ENCODE measurements at regions not wholly inside any gene's neighbourhood (a gene's known extent, or its start where the extent isn't known, plus 50 kb on each side); places are given as distances from the start of the nearest gene placed in this dataset.

- ATAC-seq, result no peak
Measured at GRCh38 chr4:81971061-81971460, 402.7 kb downstream of the HNRNPD start.

DNA sequence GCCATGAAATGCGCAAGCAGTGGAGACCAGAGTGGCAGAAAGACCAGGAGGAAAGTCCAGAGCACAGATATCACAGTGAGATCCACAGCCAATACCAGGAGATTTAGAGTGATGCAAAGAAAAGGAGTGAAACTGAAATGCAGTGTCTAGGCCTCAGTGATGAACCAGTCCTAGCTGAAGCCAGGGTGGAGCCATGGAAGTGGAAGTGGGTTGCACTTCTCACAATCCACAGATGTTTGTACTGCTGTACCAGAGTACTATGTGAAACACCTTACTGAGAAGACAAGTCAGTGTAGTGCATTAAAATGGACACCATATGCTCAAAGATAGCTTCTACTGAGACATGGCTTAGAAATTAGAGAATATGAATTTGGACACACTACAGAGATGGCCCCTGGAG, 403.3 kb downstream of the HNRNPD start:
- ATAC-seq (no peak), DNase-seq (no peak)
- intact Hi-C loops (cut with DNase I), result no loop called here
- no peaks in the 10 kb centered on the region for H3K27me3 ChIP-seq (ENCODE audit: control insufficient read depth, insufficient read depth)
- H3K9me3 ChIP-seq (ENCODE audit: control insufficient read depth, low read length), result no peaks in the 10 kb centered on the region
- WGBS, result 98% methylated on average over 1 of the region's 1 CpG
- H3K4me3 ChIP-seq (ENCODE audit: low read length), result no peak overlapping the region
- H3K4me1 ChIP-seq (ENCODE audit: control insufficient read depth, insufficient read depth, low read length), result no peaks in the 10 kb centered on the region
- no peak overlapping the region for H3K27ac ChIP-seq (ENCODE audit: low read length)

More at GRCh38 chr4:81971061-81971460, 402.7 kb downstream of the HNRNPD start:
- DNase-seq, result no peak
- no peaks in the 10 kb centered on the region for H3K4me1 ChIP-seq (ENCODE audit: control insufficient read depth, insufficient read depth, low read length)
- no peak overlapping the region for H3K27ac ChIP-seq (ENCODE audit: low read length)
- intact Hi-C loops (cut with DNase I), result no loop called here
- H3K9me3 ChIP-seq (ENCODE audit: control insufficient read depth, low read length), result no peaks in the 10 kb centered on the region
- WGBS, result 74% methylated on average over 1 of the region's 1 CpG
- no peak overlapping the region for H3K4me3 ChIP-seq (ENCODE audit: low read length)
- no peaks in the 10 kb centered on the region for H3K27me3 ChIP-seq (ENCODE audit: control insufficient read depth, insufficient read depth)

GRCh38 chr4:81966676-81967075, 407.1 kb downstream of the HNRNPD start:
- 51% methylated on average over 2 of the region's 2 CpGs for WGBS
- intact Hi-C loops (cut with DNase I), result no loop called here
- ATAC-seq, result no peak
- DNase-seq, result no peak
- Histone ChIP-seq H3K4me3 (ENCODE audit: low read length) (no peak overlapping the region), H3K9me3 (ENCODE audit: control insufficient read depth, low read length) (no peaks in the 10 kb centered on the region), H3K27me3 (ENCODE audit: control insufficient read depth, insufficient read depth) (no peaks in the 10 kb centered on the region), H3K27ac (ENCODE audit: low read length) (no peak overlapping the region), H3K4me1 (ENCODE audit: control insufficient read depth, insufficient read depth, low read length) (no peaks in the 10 kb centered on the region)

DNA sequence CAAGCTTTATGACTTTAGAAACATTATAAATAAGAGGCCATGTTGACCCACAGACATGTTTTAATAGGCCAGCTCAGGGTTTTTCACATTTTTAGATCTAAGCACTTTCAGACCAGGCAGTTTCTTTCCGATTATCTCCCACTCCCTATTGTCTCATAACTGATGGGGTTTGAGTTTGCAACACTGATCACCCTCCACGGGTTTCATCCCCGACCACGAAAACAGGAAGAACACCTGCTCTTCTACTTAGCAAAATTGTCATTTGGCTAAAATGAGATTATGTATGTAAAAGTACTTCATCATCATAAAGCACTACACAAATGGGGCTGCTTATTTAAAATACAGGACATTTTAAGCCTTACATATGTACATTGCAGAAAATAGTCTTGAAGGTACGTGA, 407.9 kb downstream of the HNRNPD start:
- intact Hi-C loops (cut with DNase I), result no loop called here
- no peak overlapping the region for H3K27ac ChIP-seq (ENCODE audit: low read length)
- no peak overlapping the region for H3K4me3 ChIP-seq (ENCODE audit: low read length)
- DNase-seq (no peak), ATAC-seq (no peak)
- no peaks in the 10 kb centered on the region for H3K9me3 ChIP-seq (ENCODE audit: control insufficient read depth, low read length)
- no peaks in the 10 kb centered on the region for H3K4me1 ChIP-seq (ENCODE audit: control insufficient read depth, insufficient read depth, low read length)
- WGBS, result 69% methylated on average over 5 of the region's 5 CpGs
- no peaks in the 10 kb centered on the region for H3K27me3 ChIP-seq (ENCODE audit: control insufficient read depth, insufficient read depth)

DNA sequence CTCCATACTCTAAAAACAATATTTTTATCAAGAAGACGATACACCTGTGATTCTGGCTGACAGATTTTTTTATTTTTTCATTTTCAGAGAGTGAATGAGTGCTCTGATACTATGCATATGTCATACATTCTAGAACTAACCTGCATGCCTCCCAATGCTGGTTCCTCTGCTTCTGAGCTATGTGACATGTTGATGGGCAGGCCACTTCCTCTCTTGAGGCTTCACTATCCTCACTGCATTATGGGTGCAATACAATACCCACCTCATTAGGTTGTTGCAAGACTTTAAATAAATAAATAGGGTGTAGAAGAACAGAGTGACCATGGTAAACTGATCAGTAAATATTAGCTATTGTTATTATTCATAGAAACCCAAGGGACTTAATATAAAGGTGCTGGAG, 408.3 kb downstream of the HNRNPD start:
- no peaks in the 10 kb centered on the region for H3K27me3 ChIP-seq (ENCODE audit: control insufficient read depth, insufficient read depth)
- WGBS, result 83% methylated on average over 1 of the region's 1 CpG
- no peaks in the 10 kb centered on the region for H3K4me1 ChIP-seq (ENCODE audit: control insufficient read depth, insufficient read depth, low read length)
- DNase-seq (no peak), ATAC-seq (no peak)
- intact Hi-C loops (cut with DNase I), result no loop called here
- no peaks in the 10 kb centered on the region for H3K9me3 ChIP-seq (ENCODE audit: control insufficient read depth, low read length)
- no peak overlapping the region for H3K27ac ChIP-seq (ENCODE audit: low read length)
- no peak overlapping the region for H3K4me3 ChIP-seq (ENCODE audit: low read length)

DNA sequence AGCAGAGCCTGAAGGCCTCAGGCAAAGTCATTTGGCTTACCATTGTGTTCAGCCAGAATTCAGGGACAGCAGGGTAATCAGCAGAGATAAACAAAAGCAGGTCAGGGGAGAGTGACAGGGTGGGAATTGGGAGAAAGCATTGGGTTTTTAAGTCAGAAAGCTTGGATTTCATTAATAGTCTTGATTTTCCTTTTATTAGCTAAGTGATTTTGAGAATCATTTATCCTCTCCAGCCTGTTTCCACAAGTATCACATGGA, 410.1 kb downstream of the HNRNPD start:
- H3K4me3 ChIP-seq (ENCODE audit: low read length), result no peak overlapping the region

DNA sequence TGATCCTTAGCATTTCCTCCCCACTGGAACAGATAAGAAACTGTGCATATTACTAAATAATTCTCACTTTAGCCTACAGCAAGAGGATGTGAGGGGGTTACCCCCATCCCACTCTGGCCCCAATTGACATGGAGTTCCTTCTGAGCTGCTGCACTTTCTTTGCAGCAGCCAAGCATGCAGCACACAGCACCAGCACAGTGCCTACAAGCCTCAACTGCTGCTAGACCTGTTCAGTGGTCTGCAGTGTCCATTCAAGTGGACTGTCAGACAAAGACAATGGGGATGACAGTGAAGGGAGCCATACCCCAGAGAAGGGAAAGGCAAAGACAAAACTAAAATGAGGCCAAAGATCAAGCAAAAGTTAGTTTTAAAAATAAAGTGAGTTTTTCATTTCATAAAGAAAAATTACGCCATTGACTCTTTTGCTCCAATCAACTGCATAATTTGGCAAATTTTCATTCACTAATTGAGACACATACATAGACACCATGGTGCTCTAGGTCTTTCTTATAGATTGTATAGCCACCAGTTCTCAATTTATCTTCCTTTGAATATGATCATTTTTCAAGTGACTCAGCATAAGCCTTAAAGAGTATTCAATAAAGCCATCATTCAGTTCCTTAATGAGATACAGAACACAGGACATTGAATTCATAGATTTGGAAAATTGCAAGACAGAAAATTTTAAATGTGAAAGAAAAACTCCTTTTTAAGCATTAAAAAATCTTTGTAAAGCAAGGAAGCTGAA, 410.6 kb downstream of the HNRNPD start:
- Histone ChIP-seq H3K4me1 (ENCODE audit: control insufficient read depth, insufficient read depth, low read length) (no peaks in the 10 kb centered on the region), H3K27me3 (ENCODE audit: control insufficient read depth, insufficient read depth) (no peaks in the 10 kb centered on the region), H3K4me3 (ENCODE audit: low read length) (no peak overlapping the region), H3K27ac (ENCODE audit: low read length) (no peak overlapping the region), H3K9me3 (ENCODE audit: control insufficient read depth, low read length) (no peaks in the 10 kb centered on the region)
- intact Hi-C loops (cut with DNase I), result no loop called here
- no peak for ATAC-seq
- WGBS, result 98% methylated on average over 1 of the region's 1 CpG
- no peak for DNase-seq

More for the DNA sequence above, 410.1 kb downstream of the HNRNPD start:
- Histone ChIP-seq H3K9me3 (ENCODE audit: control insufficient read depth, low read length) (no peaks in the 10 kb centered on the region), H3K27ac (ENCODE audit: low read length) (no peak overlapping the region), H3K27me3 (ENCODE audit: control insufficient read depth, insufficient read depth) (no peaks in the 10 kb centered on the region), H3K4me1 (ENCODE audit: control insufficient read depth, insufficient read depth, low read length) (no peaks in the 10 kb centered on the region)
- ATAC-seq (no peak), DNase-seq (no peak)
- intact Hi-C loops (cut with DNase I), result no loop called here

DNA sequence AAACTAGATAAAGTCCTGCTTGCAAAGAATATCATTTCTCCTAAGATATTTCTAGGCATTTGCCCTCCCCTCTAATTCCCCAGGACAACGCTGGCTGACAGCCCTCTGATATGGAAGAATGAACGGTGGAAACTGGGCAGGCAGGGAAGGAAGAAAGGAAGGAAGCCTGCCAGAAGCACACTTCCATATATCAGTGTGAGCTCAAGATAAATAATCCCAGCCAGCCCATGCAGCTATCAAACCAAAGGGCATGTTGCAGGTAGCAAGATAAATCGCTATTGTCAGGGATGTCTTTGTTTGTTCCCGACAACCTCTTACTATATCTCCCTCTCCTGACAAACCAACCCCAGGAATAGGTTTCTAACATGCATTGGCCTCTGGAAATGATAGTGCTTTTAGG, 412.8 kb downstream of the HNRNPD start:
- ATAC-seq, result peak in 1 of 2 donors; percentile 51
- whole genome bisulfite sequencing, result 18% methylated on average over 4 of the region's 4 CpGs
- DNase-seq, result no peak
- Histone ChIP-seq H3K9me3 (ENCODE audit: control insufficient read depth, low read length) (no peaks in the 10 kb centered on the region), H3K4me1 (ENCODE audit: control insufficient read depth, insufficient read depth, low read length) (no peaks in the 10 kb centered on the region), H3K27me3 (ENCODE audit: control insufficient read depth, insufficient read depth) (no peaks in the 10 kb centered on the region), H3K27ac (ENCODE audit: low read length) (no peak overlapping the region), H3K4me3 (ENCODE audit: low read length) (no peak overlapping the region)
- intact Hi-C loops (cut with DNase I), result no loop called here

DNA sequence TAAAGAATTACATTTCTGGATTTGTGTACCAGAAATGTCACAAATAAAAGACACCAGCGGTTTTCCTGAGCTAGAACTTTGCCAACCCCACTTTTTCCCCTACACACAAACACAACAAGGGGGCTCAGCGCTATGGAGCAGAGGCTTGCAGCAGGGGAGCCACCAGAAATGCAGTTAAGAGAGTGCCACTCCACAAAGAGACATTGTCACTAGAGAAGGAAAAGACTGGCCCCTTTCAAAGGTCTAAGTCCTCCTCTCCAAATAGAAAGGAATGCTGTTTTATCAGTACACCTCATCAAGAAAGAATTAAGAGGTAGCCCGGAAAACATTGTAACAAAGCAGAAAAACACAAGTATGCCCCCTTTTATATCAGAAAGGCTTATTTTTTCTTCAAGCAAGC, 419.5 kb downstream of the HNRNPD start:
- H3K27ac ChIP-seq (ENCODE audit: low read length), result no peak overlapping the region
- intact Hi-C loops (cut with DNase I), result no loop called here
- H3K27me3 ChIP-seq (ENCODE audit: control insufficient read depth, insufficient read depth), result no peaks in the 10 kb centered on the region
- no peaks in the 10 kb centered on the region for H3K9me3 ChIP-seq (ENCODE audit: control insufficient read depth, low read length)
- DNase-seq (no peak), ATAC-seq (no peak)
- H3K4me3 ChIP-seq (ENCODE audit: low read length), result no peak overlapping the region
- 48% methylated on average over 3 of the region's 3 CpGs for WGBS
- H3K4me1 ChIP-seq (ENCODE audit: control insufficient read depth, insufficient read depth, low read length), result no peaks in the 10 kb centered on the region

GRCh38 chr4:81951891-81952455, 421.8 kb downstream of the HNRNPD start:
- Histone ChIP-seq H3K4me3 (ENCODE audit: low read length) (no peak overlapping the region), H3K9me3 (ENCODE audit: control insufficient read depth, low read length) (no peaks in the 10 kb centered on the region), H3K27me3 (ENCODE audit: control insufficient read depth, insufficient read depth) (no peaks in the 10 kb centered on the region), H3K4me1 (ENCODE audit: control insufficient read depth, insufficient read depth, low read length) (no peaks in the 10 kb centered on the region), H3K27ac (ENCODE audit: low read length) (no peak overlapping the region)
- 91% methylated on average over 3 of the region's 3 CpGs for WGBS
- DNase-seq, result no peak
- ATAC-seq, result no peak
- intact Hi-C loops (cut with DNase I), result no loop called here

DNA sequence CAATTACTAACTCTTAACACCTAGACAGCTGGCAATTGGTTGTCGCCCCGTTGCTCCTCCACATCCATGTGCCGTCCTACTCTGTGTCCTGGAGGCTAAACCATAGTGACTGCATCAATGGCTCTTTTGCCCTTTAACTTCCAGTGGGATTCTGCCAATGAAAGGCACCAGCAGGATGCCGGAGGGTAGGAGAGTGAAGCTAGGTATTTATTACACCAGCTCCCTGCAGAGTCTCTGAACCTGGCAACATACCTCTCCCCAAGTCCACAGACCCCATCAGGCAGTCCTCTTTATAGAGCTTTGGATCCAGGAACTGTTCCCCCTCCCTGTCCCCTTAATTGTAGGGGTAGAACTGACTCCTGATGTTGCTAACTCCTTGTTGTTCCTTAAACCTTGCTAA, 426.8 kb downstream of the HNRNPD start:
- Histone ChIP-seq H3K27ac (ENCODE audit: low read length) (no peak overlapping the region), H3K27me3 (ENCODE audit: control insufficient read depth, insufficient read depth) (no peaks in the 10 kb centered on the region), H3K4me3 (ENCODE audit: low read length) (no peak overlapping the region), H3K4me1 (ENCODE audit: control insufficient read depth, insufficient read depth, low read length) (no peaks in the 10 kb centered on the region), H3K9me3 (ENCODE audit: control insufficient read depth, low read length) (no peaks in the 10 kb centered on the region)
- ATAC-seq, result no peak
- DNase-seq, result no peak
- intact Hi-C loops (cut with DNase I), result no loop called here
- WGBS, result 62% methylated on average over 4 of the region's 4 CpGs
